ENCODE measurements at regions not wholly inside any gene's neighbourhood (a gene's known extent, or its start where the extent isn't known, plus 50 kb on each side); places are given as distances from the start of the nearest gene placed in this dataset.

- no peak for TF ChIP-seq EZH2 (IDR thresholded peaks at IDR 0.05; ENCODE audit: borderline replicate concordance, insufficient read depth, low read depth, low read length, poor library complexity, severe bottlenecking)
- TF ChIP-seq CTCF (IDR thresholded peaks at IDR 0.05), result no peak
- H3K9me3 ChIP-seq (ENCODE audit: control extremely low read depth in 1 of 3, control insufficient read depth in 2 of 3, insufficient read depth in 1 of 3, low read length in 2 of 3), result no peaks in the 10 kb centered on the region
- Mint-ChIP-seq H3K27ac (no peak overlapping the region), H3K9me3 (ENCODE audit: insufficient read depth) (no peaks in the 10 kb centered on the region), H3K4me1 (no peaks in the 10 kb centered on the region), H3K27me3 (peaks cover 27% of the 10 kb centered on the region), H3K4me3 (no peak overlapping the region)
- ChIA-PET POLR2A (no interaction called here), CTCF (no interaction called here)
- no peak overlapping the region for H3K4me2 ChIP-seq (replicated peaks; ENCODE audit: low read depth, low read length, poor library complexity, severe bottlenecking)
- no peaks in the 10 kb centered on the region for H4K20me1 ChIP-seq (ENCODE audit: control insufficient read depth, insufficient read depth, low read length, poor library complexity, severe bottlenecking)
- 89% methylated on average over 4 of the region's 4 CpGs for WGBS (ENCODE audit: insufficient coverage)
- DNase-seq, result no peak
- H3K4me3 ChIP-seq (ENCODE audit: control extremely low read depth in 1 of 5, extremely low read depth in 1 of 5, insufficient read depth in 1 of 5, low read depth in 2 of 5, low read length in 4 of 5), result no peak overlapping the region
- intact Hi-C loops (cut with micrococcal nuclease), result no loop called here
- H3K79me2 ChIP-seq (ENCODE audit: control insufficient read depth, insufficient read depth, low read length), result no peaks in the 10 kb centered on the region
- H3K36me3 ChIP-seq (replicated peaks in 1 of 2; ENCODE audit: control extremely low read depth in 1 of 2, control insufficient read depth in 1 of 2, extremely low read depth in 1 of 2, insufficient read depth in 2 of 2, low read length in 1 of 2), result no peaks in the 10 kb centered on the region
- H3K27me3 ChIP-seq (replicated peaks in 1 of 4; ENCODE audit: control extremely low read depth in 1 of 4, control insufficient read depth in 3 of 4, insufficient read depth in 4 of 4, low read length in 3 of 4), result peaks cover 0 to 10% (median 0%) of the 10 kb centered on the region in 4 experiments
- H3K9ac ChIP-seq (ENCODE audit: low read length), result no peak overlapping the region
- no peak overlapping the region for H3K27ac ChIP-seq (ENCODE audit: low read length in 2 of 2)
- no peaks in the 10 kb centered on the region for H3K4me1 ChIP-seq (ENCODE audit: control insufficient read depth in 2 of 2, insufficient read depth in 2 of 2, low read length in 2 of 2)
- H2AFZ ChIP-seq (ENCODE audit: insufficient read depth, low read depth, low read length, poor library complexity, severe bottlenecking), result no peak overlapping the region
- ATAC-seq (ENCODE audit: low read depth), result no peak
These were observed 247.5 kb downstream of the MREG start for GRCh38 chr2:215765729-215766360.

GRCh38 chr2:215764441-215765048, 248.8 kb downstream of the MREG start:
- ATAC-seq (ENCODE audit: low read depth) (no peak), DNase-seq (no peak)

More at GRCh38 chr2:215764441-215765048, 248.8 kb downstream of the MREG start:
- no peak overlapping the region for H3K27ac ChIP-seq (ENCODE audit: low read length in 2 of 2)
- no CpG with 5 or more reads among the region's 1 CpG for WGBS (ENCODE audit: insufficient coverage)
- Mint-ChIP-seq H3K4me1 (no peaks in the 10 kb centered on the region), H3K9me3 (ENCODE audit: insufficient read depth) (no peaks in the 10 kb centered on the region), H3K27ac (no peak overlapping the region), H3K27me3 (peaks cover 27% of the 10 kb centered on the region), H3K4me3 (no peak overlapping the region)
- no peak overlapping the region for H3K4me3 ChIP-seq (ENCODE audit: control extremely low read depth in 1 of 5, extremely low read depth in 1 of 5, insufficient read depth in 1 of 5, low read depth in 2 of 5, low read length in 4 of 5)
- H3K4me1 ChIP-seq (ENCODE audit: control insufficient read depth in 2 of 2, insufficient read depth in 2 of 2, low read length in 2 of 2), result no peaks in the 10 kb centered on the region
- no peak overlapping the region for H3K9ac ChIP-seq (ENCODE audit: low read length)
- H3K79me2 ChIP-seq (ENCODE audit: control insufficient read depth, insufficient read depth, low read length), result no peaks in the 10 kb centered on the region
- TF ChIP-seq EZH2 (IDR thresholded peaks at IDR 0.05; ENCODE audit: borderline replicate concordance, insufficient read depth, low read depth, low read length, poor library complexity, severe bottlenecking) (no peak), CTCF (IDR thresholded peaks at IDR 0.05) (no peak)
- H3K27me3 ChIP-seq (replicated peaks in 1 of 4; ENCODE audit: control extremely low read depth in 1 of 4, control insufficient read depth in 3 of 4, insufficient read depth in 4 of 4, low read length in 3 of 4), result peaks cover 0 to 10% (median 0%) of the 10 kb centered on the region in 4 experiments
- H3K9me3 ChIP-seq (ENCODE audit: control extremely low read depth in 1 of 3, control insufficient read depth in 2 of 3, insufficient read depth in 1 of 3, low read length in 2 of 3), result no peaks in the 10 kb centered on the region
- H4K20me1 ChIP-seq (ENCODE audit: control insufficient read depth, insufficient read depth, low read length, poor library complexity, severe bottlenecking), result no peaks in the 10 kb centered on the region
- CTCF ChIA-PET, result no interaction called here
- H2AFZ ChIP-seq (ENCODE audit: insufficient read depth, low read depth, low read length, poor library complexity, severe bottlenecking), result no peak overlapping the region
- intact Hi-C loops (cut with micrococcal nuclease), result no loop called here
- POLR2A ChIA-PET, result no interaction called here
- H3K36me3 ChIP-seq (replicated peaks in 1 of 2; ENCODE audit: control extremely low read depth in 1 of 2, control insufficient read depth in 1 of 2, extremely low read depth in 1 of 2, insufficient read depth in 2 of 2, low read length in 1 of 2), result no peaks in the 10 kb centered on the region
- H3K4me2 ChIP-seq (replicated peaks; ENCODE audit: low read depth, low read length, poor library complexity, severe bottlenecking), result no peak overlapping the region
